B cell (primary cell): ENCODE measurements at regions not wholly inside any gene's neighbourhood (a gene's known extent, or its start where the extent isn't known, plus 50 kb on each side); places are given as distances from the start of the nearest gene placed in this dataset.

Experiments used
- ATAC-seq: fragments of 200-7000 bp; cut with Tn5 transposase; one replicate; pipeline ENCODE4 v1.10.0; 2021; ENCODE audit warnings: low read depth, mild to moderate bottlenecking, moderate number of reproducible peaks, moderate library complexity
- CTCF ChIA-PET: fragments of 350-600 bp; sonication (Branson Sonifier 250); formaldehyde crosslinking; loops from one replicate; lab custom pipeline; 2021; ENCODE audit warnings: antibody characterized with exemption, inconsistent platforms; lab: Charles Lee
- POLR2A ChIA-PET: fragments of 350-600 bp; sonication (Branson Sonifier 250); formaldehyde crosslinking; loops from one replicate; lab custom pipeline; 2021; ENCODE audit warnings: antibody characterized with exemption; lab: Charles Lee
- DNase-seq: peaks from one replicate; pipeline ENCODE4 v3.0.0; 2013
- H2AFZ ChIP-seq: 2 replicates; pipeline ENCODE4 v1.6.1; 2012; ENCODE audit warnings: mild to moderate bottlenecking, low read depth, low read length; ENCODE audit not compliant: insufficient read depth, poor library complexity, severe bottlenecking
- H3K27ac ChIP-seq, 2 donors: 1 replicate in 1 of 2; 2 replicates in 1 of 2; pipeline ENCODE4 v1.5.1; 2012 to 2013; ENCODE audit warnings: low read length in 2 of 2, mild to moderate bottlenecking in 2 of 2, moderate library complexity in 1 of 2
- H3K27me3 ChIP-seq, 4 experiments: fragments of 200-600 bp in 1 of 4; sonication (generic) in 1 of 4; replicated peaks in 1 of 4; 1 replicate in 2 of 4; 2 replicates in 2 of 4; pipeline versions ENCODE4 v1.6.1 to v1.7.0; 2013 to 2016; ENCODE audit warnings: low read length in 3 of 4, mild to moderate bottlenecking in 2 of 4, mixed read lengths in 1 of 4, moderate library complexity in 1 of 4; ENCODE audit not compliant: insufficient read depth in 4 of 4, control insufficient read depth in 3 of 4; ENCODE audit errors: control extremely low read depth in 1 of 4
- H3K36me3 ChIP-seq, 2 experiments: replicated peaks in 1 of 2; 1 replicate in 1 of 2; 2 replicates in 1 of 2; pipeline versions ENCODE4 v1.6.1 to v1.7.1; 2013; ENCODE audit warnings: low read length in 1 of 2; ENCODE audit not compliant: insufficient read depth in 2 of 2, control insufficient read depth in 1 of 2; ENCODE audit errors: control extremely low read depth in 1 of 2, extremely low read depth in 1 of 2
- H3K4me1 ChIP-seq, 2 donors: fragments of 200-600 bp in 1 of 2; sonication (generic) in 1 of 2; 1 replicate in 1 of 2; 2 replicates in 1 of 2; pipeline versions ENCODE4 v1.5.1 to v1.6.1; 2013 to 2017; ENCODE audit warnings: low read length in 2 of 2; ENCODE audit not compliant: control insufficient read depth in 2 of 2, insufficient read depth in 2 of 2
- H3K4me2 ChIP-seq: replicated peaks from 2 replicates; pipeline ENCODE3; 2012; ENCODE audit warnings: mild to moderate bottlenecking, low read depth, low read length; ENCODE audit not compliant: poor library complexity, severe bottlenecking
- H3K4me3 ChIP-seq, 5 experiments: fragments of 200-600 bp in 1 of 5; sonication (generic) in 1 of 5; 1 replicate in 3 of 5; 2 replicates in 2 of 5; pipeline versions ENCODE4 v1.5.1 to v1.7.0; 2011 to 2016; ENCODE audit warnings: low read length in 4 of 5, mild to moderate bottlenecking in 4 of 5, low read depth in 2 of 5, control low read depth in 1 of 5, moderate library complexity in 1 of 5; ENCODE audit not compliant: insufficient read depth in 1 of 5; ENCODE audit errors: control extremely low read depth in 1 of 5, extremely low read depth in 1 of 5
- H3K79me2 ChIP-seq: fragments of 200-600 bp; sonication (generic); one replicate; pipeline ENCODE4 v1.6.0; 2016; ENCODE audit warnings: low read length; ENCODE audit not compliant: control insufficient read depth, insufficient read depth
- H3K9ac ChIP-seq: fragments of 200-600 bp; sonication (generic); 2 replicates; pipeline ENCODE4 v1.6.1; 2017; ENCODE audit warnings: mild to moderate bottlenecking, low read length, moderate library complexity
- H3K9me3 ChIP-seq, 3 donors: one replicate each; pipeline versions ENCODE4 v1.6.1 to v1.7.1; 2013; ENCODE audit warnings: low read length in 2 of 3; ENCODE audit not compliant: control insufficient read depth in 2 of 3, insufficient read depth in 1 of 3; ENCODE audit errors: control extremely low read depth in 1 of 3
- H4K20me1 ChIP-seq: 2 replicates; pipeline ENCODE4 v1.6.0; 2012; ENCODE audit warnings: mild to moderate bottlenecking, low read length; ENCODE audit not compliant: insufficient read depth, control insufficient read depth, poor library complexity, severe bottlenecking
- H3K27ac Mint-ChIP-seq: one replicate; pipeline ENCODE4 v1.8.0; 2021; ENCODE audit warnings: mixed read lengths
- H3K27me3 Mint-ChIP-seq: one replicate; pipeline ENCODE4 v1.8.0; 2021; ENCODE audit warnings: mixed read lengths
- H3K4me1 Mint-ChIP-seq: one replicate; pipeline ENCODE4 v1.8.0; 2021; ENCODE audit warnings: mixed read lengths
- H3K4me3 Mint-ChIP-seq: one replicate; pipeline ENCODE4 v1.8.0; 2021; ENCODE audit warnings: mixed read lengths
- H3K9me3 Mint-ChIP-seq: one replicate; pipeline ENCODE4 v1.8.0; 2022; ENCODE audit warnings: mixed read lengths; ENCODE audit not compliant: insufficient read depth
- EZH2 ChIP-seq: IDR thresholded peaks from 2 replicates; pipeline ENCODE4 v1.6.1; 2012; ENCODE audit warnings: borderline replicate concordance, low read depth, mild to moderate bottlenecking, moderate library complexity, low read length; ENCODE audit not compliant: insufficient read depth, poor library complexity, severe bottlenecking
- WGBS: methylation state at CpG from one replicate; pipeline ENCODE4 v1.1.5; 2013; ENCODE audit warnings: missing lambda C conversion rate; ENCODE audit not compliant: insufficient coverage; 5-methylcytosine and 5-hydroxymethylcytosine counted together
- intact Hi-C: fragments of 100-400 bp; cut with micrococcal nuclease; formaldehyde crosslinking; loops from one replicate; pipeline ENCODE4 v1.10.0; 2022
- TF ChIP-seq, protein P1 (sequence below): fragments of 200-600 bp; IDR thresholded peaks from one replicate; pipeline ENCODE4 v1.8.0; 2022; ENCODE audit warnings: antibody characterized with exemption, mild to moderate bottlenecking

DNA sequence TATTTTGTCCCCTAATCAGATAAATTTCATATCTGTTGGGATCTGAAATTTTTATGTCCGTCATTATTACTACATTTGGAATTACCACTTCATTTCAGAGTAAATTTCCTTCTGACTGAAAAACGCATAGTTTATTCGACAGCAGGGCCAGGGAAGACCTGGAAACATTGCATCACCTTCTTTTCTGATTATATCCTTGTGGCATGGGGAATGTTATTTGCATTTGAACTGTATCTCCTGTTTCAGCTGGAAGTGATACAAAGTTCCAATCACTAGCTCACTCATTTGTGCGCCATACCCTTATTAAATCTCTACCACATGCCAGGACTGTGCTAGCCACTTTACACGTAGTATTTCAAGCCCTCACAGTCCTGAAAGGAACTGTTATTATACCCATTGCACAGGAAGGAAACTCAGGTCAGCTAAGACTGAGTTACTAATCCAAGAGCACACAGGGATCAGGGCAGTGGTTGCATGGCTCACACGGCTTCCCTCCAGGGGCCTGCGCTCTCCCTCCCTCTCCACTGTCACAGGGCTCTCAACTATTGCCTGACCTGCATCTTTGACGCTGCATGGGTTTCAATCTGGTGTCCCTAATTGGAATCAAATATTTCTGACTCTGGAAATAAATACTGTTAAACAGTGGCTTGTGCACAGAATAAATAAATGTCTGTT lies 84.4 kb upstream of the NANOS1 start:
- H3K4me1 Mint-ChIP-seq: no peaks in the 10 kb centered on the region
- H3K9ac ChIP-seq: no peak overlapping the region
- no peaks in the 10 kb centered on the region for H3K4me1 ChIP-seq
- no peak overlapping the region for H3K27ac Mint-ChIP-seq
- no peaks in the 10 kb centered on the region for H3K79me2 ChIP-seq
- CTCF ChIA-PET: no interaction called here
- H3K9me3 Mint-ChIP-seq: peaks cover 7% of the 10 kb centered on the region
- TF ChIP-seq, protein P1, sequence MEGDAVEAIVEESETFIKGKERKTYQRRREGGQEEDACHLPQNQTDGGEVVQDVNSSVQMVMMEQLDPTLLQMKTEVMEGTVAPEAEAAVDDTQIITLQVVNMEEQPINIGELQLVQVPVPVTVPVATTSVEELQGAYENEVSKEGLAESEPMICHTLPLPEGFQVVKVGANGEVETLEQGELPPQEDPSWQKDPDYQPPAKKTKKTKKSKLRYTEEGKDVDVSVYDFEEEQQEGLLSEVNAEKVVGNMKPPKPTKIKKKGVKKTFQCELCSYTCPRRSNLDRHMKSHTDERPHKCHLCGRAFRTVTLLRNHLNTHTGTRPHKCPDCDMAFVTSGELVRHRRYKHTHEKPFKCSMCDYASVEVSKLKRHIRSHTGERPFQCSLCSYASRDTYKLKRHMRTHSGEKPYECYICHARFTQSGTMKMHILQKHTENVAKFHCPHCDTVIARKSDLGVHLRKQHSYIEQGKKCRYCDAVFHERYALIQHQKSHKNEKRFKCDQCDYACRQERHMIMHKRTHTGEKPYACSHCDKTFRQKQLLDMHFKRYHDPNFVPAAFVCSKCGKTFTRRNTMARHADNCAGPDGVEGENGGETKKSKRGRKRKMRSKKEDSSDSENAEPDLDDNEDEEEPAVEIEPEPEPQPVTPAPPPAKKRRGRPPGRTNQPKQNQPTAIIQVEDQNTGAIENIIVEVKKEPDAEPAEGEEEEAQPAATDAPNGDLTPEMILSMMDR: no peak
- no peak for TF ChIP-seq EZH2
- H4K20me1 ChIP-seq: no peaks in the 10 kb centered on the region
- no peak for ATAC-seq
- POLR2A ChIA-PET: no interaction called here
- peaks cover 32% of the 10 kb centered on the region for H3K27me3 Mint-ChIP-seq
- no peak overlapping the region for H3K4me2 ChIP-seq
- no peaks in the 10 kb centered on the region for H3K36me3 ChIP-seq
- DNase-seq: no peak
- H3K9me3 ChIP-seq: peaks cover 1 to 4% (median 3%) of the 10 kb centered on the region in 3 donors
- H3K4me3 Mint-ChIP-seq: no peak overlapping the region
- H3K27ac ChIP-seq: no peak overlapping the region
- intact Hi-C loops: no loop called here
- H3K27me3 ChIP-seq: no peaks in the 10 kb centered on the region
- no peak overlapping the region for H3K4me3 ChIP-seq
- no peak overlapping the region for H2AFZ ChIP-seq
- 96% methylated on average over 2 of the region's 8 CpGs for WGBS

DNA sequence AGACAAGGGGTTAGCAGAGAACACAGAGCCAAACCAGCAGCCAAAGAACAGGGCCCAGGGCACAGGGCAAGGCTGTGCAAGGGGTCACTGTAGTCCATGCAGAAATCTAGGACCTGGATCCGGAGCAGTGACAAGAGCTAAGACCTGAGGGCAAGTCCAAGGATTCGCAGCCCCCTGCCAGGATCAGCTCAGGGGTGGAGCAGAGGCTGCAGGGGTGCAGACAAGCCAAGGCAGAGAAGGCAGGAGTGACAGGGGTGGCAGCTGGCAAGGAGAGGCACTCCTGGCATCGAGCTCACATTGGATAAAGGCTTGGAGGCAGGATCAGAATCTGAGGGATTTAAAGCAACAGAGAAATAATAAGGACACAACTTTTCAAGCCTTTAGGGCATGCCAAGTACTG lies 80.7 kb upstream of the NANOS1 start:
- Histone ChIP-seq H3K27me3 (peaks cover 0 to 11% (median 2%) of the 10 kb centered on the region in 4 experiments), H3K36me3 (no peaks in the 10 kb centered on the region), H3K79me2 (no peaks in the 10 kb centered on the region), H4K20me1 (no peaks in the 10 kb centered on the region), H3K4me2 (no peak overlapping the region), H3K4me1 (no peaks in the 10 kb centered on the region), H3K27ac (no peak overlapping the region), H3K9ac (no peak overlapping the region), H2AFZ (no peak overlapping the region), H3K9me3 (no peaks in the 10 kb centered on the region), H3K4me3 (no peak overlapping the region)
- H3K27me3 Mint-ChIP-seq: peaks cover 42% of the 10 kb centered on the region
- ChIA-PET CTCF (no interaction called here), POLR2A (no interaction called here)
- no peak for TF ChIP-seq EZH2
- TF ChIP-seq, protein P1: no peak
- no peak for DNase-seq
- 88% methylated on average over 2 of the region's 3 CpGs for WGBS
- no peak for ATAC-seq
- H3K4me3 Mint-ChIP-seq: no peak overlapping the region
- H3K27ac Mint-ChIP-seq: no peak overlapping the region
- no peaks in the 10 kb centered on the region for H3K9me3 Mint-ChIP-seq
- intact Hi-C loops: no loop called here
- H3K4me1 Mint-ChIP-seq: no peaks in the 10 kb centered on the region
